Colon (tissue), 2 donors: ENCODE measurements at regions not wholly inside any gene's neighbourhood (a gene's known extent, or its start where the extent isn't known, plus 50 kb on each side); places are given as distances from the start of the nearest gene placed in this dataset.

Experiments
- FAIRE-seq: peaks from 2 replicates; lab custom pipeline; 2012; peaks lifted over from hg19 to GRCh38; lab: Jason Lieb, UNC
- donor health status: control.
- donor health status: control.

DNA sequence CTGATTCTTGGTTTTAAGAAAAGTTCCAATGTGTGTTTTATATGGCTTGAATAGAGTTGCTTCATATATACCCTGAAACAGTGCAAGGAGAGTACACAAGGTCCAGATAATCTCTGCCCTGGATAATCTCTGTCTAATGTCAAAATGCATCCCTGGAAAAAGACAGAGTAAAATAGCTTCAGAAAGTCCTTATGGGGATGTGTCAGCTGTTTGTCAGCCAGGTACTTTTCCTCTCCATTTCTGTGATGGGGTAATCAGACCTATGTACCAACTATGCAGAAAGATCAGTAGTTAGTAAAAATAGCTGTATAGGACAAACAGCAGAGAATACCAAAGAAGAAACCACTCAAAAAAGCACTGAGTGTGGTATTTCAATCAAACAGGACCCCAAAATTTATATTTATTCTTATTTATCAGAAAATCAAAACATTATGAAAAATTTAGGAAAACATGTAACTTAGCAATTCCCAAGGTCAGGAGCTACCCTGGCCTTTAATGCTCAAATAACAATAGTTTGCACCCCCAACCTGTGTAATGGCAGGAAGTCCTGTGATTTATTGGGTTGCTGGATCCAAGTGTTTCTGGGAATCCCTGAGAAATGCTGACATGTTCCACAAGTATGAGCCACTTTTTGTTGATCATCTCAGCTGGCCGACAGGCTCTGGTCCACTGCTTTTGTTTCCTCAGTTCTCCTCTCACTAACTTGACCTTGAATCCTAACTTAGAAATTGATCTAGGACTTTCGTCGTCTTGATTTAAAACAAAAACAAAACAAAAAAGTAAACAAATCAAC, 69.6 kb downstream of the MDH1 start:
- no peak for FAIRE-seq

DNA sequence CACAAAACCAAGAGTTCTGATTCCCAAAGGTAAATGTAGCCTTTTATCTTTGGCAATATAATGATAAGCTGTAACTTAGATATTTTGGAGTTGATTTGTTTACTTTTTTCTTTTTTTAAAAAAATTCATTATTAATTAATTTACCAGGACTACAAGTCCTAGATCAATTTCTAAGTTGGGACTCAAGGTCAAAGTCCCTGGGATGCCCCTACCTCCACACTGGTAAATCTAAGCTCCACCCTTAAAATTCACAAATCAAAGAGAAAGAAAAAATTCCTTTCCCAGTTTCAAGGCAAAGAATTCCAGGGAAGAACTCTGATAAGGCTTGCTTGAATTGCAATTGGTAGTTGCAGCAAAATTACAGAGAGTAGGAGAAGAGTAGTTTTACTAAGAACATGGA, 71.3 kb downstream of the MDH1 start:
- no peak for FAIRE-seq

DNA sequence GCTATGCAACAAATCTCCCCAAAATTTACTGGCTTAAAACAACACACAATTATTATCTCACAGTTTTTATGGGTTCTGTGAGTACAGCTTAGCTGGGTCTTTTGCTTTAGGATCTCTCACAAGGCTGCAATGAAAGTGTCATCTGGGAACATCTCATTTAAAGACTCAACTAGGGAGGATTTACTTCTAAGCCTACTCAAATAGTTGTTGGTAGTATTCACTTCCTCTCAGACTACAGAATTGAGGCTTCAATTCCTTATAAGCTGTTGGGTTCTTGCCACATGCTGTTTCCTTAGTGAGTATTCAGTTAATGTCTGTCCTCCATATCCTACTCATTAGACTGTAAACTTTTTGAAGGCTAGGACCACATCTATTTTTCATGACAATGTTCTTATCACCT, 72.3 kb downstream of the MDH1 start:
- no peak for FAIRE-seq

DNA sequence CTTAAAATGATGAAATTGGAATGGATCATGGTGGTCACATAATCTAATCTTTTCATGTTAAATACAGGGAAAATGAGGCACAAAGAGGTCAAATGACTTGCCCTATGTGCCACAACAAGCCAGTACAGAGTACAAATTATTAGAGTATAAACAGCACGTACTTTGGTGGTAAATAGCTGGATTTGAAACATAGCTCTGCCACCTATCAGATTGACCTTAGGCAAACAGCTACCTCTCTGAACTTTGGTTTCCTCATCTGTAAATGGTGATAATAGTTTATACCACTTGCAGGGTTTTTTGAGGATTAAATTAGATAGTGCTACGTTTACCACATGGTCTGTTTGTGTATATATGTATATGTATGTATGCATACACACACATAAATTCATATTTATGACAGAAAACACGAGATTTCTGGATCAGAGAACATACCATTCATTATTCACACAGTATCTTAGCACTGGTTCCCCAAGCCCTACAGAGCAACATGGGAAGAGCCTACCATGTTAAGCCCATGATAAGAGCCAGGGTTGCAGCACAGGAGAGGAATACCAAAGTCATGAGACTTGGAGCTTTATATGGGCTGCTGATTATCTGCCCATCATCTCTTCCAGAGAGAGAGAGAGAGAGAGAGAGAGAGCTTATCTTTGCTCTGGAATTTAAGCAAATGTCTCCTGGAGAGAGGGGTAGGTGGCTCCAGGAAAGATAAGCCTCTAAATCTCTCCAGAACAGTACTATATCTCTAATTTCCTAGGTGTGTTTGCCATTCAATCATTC, 73.5 kb downstream of the MDH1 start:
- FAIRE-seq = no peak

DNA sequence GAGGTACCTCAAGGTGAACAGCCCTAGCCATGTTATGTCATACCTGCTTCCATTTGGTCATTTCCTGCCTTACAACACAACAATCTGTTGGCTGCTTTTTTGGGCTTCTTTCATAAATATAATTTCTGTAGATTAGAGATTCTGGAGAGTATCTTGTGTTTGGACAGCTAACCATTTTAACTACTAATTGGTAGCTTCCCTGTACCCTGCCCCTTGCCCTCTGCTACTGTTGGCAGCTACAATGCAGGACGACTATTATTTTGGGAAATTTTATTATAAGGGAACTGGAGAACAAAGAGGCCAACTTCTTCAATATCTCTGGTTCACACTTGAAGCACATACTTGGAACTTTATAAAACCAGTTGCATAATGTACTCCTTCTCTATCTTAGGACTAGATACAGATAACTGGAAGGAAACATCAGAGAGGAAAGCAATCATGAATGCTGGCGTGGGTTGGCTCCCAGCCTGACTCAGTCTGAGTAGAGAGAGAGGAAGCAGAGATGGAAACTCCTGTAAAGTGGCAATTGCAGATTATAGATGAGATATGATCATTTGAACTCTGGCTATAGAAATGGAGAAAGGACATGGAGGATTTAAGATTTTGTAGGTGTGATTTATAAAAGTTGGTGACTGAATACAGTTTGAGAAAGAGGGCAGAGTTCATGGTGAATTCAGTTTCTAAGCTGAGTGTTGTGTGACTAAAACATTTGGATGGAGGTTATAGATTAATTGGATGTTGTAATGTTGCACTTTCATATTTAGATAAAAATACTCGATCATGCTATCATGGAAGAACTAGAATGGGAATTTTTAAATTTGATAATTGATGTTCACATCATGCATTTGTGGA, 74.5 kb downstream of the MDH1 start:
- FAIRE-seq = no peak

DNA sequence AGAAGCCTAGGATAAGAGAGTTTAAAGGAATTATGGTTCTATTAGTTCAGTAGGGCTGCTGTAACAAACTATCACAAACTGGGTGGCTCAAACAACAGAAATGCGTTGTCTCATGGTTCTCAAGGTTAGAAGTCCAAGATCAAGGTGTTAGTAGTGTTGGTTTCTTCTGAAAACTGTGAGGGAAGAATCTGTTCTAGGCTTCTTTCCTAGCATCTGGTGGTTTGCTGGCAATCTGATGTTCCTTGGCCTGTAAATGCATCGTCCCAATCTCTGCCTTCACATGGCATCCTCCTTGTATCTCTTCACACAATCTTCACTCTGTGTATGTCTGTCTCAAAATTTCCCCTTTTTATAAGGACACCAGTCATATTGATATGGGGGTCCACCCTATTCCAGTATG, 76.3 kb downstream of the MDH1 start:
- FAIRE-seq = no peak

DNA sequence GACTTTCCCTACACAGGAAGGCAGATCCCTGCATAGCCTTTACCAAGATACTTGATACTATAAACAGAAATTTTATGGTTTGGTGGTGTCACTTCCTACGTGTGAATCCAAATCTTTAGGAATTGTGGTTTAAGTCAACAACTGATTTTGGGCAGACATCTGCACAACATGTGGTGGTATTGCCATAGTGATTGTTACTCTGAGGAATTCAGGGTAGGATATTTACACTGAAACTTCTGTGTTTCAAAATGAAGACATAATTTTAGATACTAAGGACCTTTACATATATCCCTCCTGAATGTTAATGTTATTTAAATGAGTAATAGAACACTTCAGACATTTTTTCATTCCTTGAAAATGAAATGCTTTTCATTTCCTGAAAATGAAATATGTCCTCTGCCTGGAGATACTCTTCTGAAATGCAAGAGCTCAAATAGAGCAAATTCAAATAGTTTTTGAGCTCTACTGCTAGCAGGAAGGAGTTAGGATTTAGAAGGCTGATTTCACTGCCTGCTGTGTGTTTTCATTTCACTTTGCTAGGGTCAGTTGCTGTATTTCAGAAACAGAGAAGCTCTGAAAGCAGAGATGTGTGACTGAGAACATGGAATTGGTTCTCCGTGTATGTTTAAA, 77.2 kb downstream of the MDH1 start:
- FAIRE-seq = no peak

DNA sequence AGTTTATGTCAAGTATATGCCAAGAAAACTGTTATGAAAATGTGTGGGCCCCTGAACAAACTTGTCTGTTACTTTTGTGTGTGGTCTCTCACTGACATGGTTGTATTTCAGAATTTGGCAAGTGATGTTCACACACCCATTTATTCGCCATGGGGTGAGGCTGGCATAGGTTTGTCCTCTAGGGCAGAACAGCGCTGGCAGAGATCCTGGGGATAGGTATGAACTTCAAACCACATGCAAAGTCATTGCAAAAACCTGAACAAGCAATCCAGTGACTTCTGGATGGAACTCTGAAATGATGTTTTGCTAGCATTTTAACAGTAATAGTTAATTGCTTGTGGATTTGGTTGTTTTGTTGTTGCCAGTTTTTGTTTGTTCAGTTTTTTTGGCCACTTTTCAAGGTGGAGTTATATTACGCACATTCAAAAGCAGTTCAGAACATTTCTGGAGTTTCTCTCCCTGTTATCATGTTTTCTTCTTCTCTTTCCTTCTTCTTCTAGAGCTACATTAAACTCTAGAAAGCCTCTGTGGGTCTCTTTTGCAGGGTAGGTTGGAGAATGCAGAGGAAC, 78.5 kb downstream of the MDH1 start:
- no peak for FAIRE-seq

DNA sequence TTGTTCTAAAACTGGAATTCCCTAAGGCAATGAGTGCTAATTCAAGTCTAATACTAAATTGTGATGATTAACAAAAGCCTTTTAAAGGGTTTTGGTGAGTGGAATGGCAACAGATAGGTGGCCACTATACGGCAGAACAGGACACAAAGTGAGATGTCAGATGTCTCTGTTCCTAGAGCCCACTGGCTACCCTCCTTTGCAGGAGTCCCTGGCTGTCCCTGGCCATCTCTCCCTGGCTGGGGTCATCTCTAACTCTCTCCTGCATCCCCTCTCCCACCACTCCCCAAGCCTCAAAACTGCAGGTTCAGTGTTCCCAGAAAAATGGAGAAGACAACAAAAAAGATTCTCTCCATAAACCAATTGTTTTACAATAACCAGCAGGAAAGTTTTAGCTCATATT, 79.2 kb downstream of the MDH1 start:
- no peak for FAIRE-seq

DNA sequence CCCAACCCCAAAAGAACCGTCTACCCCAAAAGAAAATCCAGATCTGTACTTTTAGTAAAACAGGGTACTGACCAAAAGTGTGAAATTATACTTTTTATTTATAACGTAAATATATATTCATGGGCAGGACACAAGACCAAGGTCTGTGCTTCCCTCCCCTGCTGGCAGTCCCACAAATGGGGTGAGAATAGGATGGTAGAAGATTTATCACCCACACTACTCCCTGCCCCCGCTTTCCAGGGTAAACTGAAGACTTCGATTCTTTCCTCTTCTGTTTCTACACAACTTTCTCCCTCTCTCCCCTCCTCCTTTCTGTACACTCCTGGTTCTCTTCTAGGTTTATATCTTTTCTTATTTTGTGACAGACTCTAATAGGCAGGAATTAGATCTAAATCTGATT, 79.7 kb downstream of the MDH1 start:
- no peak for FAIRE-seq

DNA sequence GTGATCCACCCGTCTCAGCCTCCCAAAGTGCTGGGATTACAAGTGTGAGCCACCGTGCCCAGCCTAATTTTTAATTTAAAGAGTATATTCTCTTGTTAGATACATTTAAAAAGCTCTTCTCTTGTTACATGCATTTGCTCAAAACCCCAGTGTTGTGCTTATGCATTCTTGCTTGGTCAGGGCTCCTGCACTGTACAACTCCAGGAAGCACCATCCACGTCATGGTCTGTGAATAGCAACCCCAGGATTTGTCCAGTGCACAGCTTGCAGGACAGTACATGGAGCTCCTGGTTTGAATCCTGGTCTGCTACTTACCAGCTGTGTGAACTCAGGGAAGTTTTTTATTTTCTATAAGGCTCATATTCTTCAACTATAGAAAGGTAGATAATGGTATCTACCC, 80.8 kb downstream of the MDH1 start:
- no peak for FAIRE-seq

DNA sequence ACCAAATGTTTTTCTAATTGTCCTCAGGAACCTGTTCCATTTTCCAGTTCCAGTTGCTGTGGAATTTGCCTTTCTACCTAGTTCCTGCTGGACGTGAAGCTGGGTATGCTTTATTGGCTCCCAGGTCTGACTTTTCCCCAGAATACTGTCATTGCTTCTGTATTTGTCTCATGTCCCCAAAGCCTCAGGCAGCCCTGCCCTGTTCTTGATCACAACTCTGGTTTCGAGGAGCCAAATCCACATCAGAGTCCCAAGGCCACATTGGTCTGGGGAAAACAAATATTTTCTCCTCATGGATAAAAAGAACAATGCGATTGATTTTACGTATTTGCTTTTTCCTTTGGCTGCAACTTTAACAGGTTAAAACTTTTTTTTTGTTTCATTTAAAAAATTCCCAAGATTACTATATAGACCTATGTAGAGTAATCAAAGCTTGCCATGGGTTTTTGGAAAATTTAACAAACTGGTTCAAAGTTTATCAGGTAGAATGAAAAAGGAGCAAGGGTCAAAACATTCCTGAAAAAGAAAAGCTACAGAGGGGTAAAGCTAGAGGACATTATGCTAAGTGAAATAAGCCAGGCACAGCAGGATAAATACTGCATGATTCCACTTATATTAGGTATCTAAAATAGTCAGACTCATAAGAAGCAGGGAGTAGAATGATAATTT, 85.2 kb downstream of the MDH1 start:
- FAIRE-seq = no peak

DNA sequence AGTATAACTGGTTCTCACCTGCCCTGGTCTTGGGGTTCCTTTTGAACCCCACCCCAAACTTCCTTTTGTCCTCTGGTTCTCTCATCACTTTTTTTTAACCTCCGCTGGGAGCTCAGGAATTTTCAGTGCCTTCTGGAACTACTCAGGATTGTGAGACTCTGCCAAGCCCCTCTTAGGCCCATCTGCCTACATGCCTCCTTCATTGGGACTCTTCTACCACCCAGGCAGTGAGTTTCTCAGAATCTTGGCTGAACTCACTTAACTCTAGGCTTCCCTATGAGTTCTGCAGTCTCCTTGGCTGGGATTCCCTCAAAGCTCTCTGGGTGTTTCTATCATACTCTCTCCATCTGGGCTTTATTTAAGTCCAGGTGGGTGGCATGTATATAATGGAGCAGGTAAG, 86.3 kb downstream of the MDH1 start:
- FAIRE-seq = no peak

DNA sequence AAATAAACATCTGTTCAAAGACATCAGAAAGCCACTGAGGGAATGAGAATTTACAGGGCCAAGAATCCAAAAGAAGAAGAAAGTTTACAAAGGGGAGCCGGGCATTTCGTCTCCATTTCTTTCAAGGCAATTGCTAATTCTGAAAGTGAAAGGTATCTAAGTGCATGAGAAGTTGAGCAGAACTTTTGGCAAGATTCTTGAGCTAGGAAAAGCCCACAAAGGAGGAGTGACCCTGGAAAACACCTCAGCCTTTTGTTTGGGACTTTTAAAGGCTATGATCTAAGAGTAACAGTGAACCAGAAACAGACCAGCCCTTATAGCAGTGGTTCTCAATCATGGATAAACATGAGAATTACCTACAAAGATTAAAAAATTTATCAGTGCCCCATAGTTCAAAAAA, 87.4 kb downstream of the MDH1 start:
- no peak for FAIRE-seq

DNA sequence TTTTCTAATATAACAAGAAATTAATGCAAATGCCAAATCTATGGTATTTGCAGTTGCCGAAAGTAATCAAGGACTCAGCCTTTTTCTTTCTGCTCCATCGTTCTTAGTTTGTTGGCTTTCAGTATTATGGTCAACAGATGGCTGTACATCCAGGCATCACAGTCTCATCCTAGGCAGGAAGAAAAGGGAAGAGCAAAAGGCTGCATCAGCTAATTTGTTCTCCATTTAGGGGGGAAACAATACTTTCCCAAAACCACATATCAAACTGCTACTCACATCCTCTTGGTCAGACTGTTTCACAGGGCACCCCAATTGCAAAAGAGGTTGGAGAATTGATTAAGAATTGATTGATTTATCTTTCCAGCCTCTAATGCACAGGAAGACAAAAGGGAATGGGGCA, 89.3 kb downstream of the MDH1 start:
- FAIRE-seq = no peak

DNA sequence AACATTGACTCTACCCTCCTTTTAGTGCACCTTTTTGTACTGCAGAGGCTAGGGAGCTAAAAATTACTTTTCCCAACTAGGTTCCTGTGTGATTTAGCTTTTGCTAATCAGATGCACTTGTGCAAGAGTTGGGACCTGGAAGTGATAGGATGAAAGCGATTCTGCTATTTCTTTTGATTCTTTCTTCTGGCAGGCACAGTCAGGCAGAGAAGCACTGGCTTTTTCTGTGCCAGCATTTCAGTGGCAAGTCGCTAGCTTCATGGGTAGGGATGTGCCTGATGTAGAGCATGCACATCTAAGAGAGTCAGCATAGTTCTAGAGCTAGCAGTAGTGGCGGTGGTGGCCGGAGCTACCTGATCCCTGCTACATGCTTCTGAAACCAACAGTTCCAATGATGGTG, 89.8 kb downstream of the MDH1 start:
- FAIRE-seq = no peak

DNA sequence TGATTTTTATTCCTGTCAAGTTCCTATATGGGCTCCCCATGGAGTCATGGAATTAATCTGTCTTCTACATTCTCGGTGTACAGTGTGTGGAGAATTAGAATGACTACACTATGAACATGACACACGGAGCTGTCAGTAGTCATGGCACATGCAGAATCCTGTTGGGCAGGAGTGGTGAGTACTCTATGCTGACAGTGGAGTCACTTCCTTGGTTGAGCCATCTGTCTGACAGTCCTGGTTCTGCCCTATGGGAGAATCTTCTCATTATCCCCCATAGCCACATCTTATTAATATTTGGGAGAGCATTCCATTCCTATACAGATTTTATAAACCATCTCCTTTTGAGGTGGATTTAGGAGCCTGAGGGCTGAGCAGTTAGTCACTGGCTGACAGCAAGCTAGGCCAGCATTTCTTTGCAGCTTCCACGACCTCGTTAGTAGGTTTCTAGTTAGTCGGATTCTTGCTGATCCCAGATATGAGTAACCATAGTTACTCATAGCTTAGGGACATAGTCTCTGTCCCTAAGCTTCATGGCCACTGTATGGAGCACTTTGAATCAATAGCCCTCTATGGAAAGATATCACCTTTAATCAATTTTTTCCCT, 90.6 kb downstream of the MDH1 start:
- no peak for FAIRE-seq

DNA sequence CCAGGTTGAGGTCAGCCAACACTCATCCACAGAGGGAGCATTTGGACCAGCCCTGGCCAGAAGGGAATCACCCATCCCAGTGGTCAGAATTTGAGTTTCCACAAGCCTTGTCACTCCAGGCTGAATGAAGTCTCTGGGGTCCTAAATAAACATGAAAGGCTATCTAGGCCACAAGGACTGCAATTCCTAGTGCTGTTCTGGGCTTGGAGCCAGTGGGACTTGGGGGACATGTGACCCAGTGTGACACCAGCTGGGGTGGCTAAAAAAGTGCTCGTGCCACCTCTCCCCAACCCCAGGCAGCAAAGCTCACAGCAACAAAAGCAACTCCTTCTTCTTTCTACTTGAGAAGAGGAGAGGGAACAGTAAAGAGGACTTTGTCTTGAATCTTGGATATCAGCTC, 91.7 kb downstream of the MDH1 start:
- no peak for FAIRE-seq

DNA sequence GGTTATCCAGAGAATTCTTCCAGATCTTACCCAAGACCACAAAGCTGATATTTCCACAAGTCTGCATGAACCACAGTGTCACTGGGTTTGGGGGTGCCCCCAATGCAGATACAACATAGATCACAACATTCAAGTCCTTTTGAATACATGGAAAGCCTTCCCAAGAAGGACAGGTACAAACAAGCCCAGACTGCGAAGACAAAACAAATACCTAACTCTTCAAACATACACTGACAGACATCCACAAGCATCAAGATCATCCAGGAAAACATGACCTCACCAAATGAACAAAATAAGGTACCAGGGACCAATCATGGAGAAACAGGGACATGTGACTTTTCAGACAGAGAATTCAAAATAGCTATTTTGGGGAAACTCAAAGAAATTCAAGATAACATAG, 93.1 kb downstream of the MDH1 start:
- FAIRE-seq = no peak

DNA sequence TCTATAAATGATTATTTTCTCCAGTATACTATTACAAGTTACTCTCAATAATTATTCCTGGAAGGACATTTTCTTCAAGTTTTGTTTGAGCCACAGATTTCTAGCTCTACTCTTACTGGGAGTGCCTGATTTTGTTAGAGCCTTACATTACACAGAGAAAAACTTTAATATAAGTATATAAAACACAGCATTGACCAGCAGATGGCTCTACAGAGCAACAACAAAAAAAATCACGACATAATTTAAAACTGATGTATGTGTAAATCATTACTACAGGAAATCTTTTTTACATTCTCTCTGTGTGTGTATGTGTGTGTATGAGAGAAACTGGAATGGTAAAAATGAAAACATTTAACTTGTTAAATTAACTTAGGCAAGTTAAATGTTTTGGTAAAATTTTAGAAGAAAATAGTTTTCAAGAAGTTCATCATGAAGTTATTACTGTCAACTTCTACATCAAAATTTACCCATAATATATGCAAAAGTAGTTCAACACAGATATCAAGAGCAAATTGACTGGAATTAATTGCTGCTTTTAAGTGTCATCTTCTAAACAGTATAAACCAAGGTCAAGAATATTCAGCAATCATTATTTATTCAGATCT, 103.3 kb downstream of the MDH1 start:
- peak; percentile 51 for FAIRE-seq

DNA sequence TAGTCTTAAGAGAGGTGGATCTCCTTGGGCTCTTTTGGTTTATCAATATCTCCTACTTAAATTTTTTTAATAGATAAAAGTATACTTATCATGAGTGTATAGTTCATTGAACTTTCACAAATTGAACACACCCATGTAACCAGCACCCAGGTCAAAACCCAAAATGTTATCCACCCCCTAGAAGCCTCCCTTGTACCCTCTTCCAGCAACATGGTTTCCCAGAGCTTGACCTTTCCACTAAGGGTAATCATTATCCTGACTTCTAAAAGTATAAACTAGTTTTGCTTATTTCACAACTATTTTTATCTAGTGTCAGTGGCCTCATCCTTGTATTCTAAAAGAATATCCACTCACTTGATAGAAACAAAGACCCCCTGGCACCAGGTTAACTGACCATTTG, 106.8 kb downstream of the MDH1 start:
- FAIRE-seq = no peak
